Neural crest cell (in vitro differentiated cells): ENCODE measurements at regions not wholly inside any gene's neighbourhood (a gene's known extent, or its start where the extent isn't known, plus 50 kb on each side); places are given as distances from the start of the nearest gene placed in this dataset.

Experiments used
- DNase-seq: peaks from one replicate; pipeline ENCODE4 v3.0.0; 2021; ENCODE audit warnings: low read depth, mixed read lengths, low spot score
- H3K27ac Mint-ChIP-seq: one replicate; pipeline ENCODE4 v1.8.0; 2021; ENCODE audit warnings: mild to moderate bottlenecking, mixed read lengths; ENCODE audit not compliant: unreplicated experiment
- H3K27me3 Mint-ChIP-seq: 2 replicates; pipeline ENCODE4 v1.8.0; 2021; ENCODE audit warnings: low read depth, mild to moderate bottlenecking, mixed read lengths
- H3K36me3 Mint-ChIP-seq: 2 replicates; pipeline ENCODE4 v1.8.0; 2021; ENCODE audit warnings: low read depth, mild to moderate bottlenecking, mixed read lengths
- H3K4me1 Mint-ChIP-seq: 2 replicates; pipeline ENCODE4 v1.8.0; 2021; ENCODE audit warnings: mixed read lengths
- H3K4me3 Mint-ChIP-seq: one replicate; pipeline ENCODE4 v1.8.0; 2021; ENCODE audit warnings: mild to moderate bottlenecking, mixed read lengths
- H3K9me3 Mint-ChIP-seq: 2 replicates; pipeline ENCODE4 v1.8.0; 2021; ENCODE audit warnings: mixed read lengths
- TF ChIP-seq, protein P1 (sequence below): fragments of 200-600 bp; sonication (generic); conservative IDR thresholded peaks from 2 replicates; pipeline ENCODE4 v1.5.0; 2021; ENCODE audit warnings: antibody characterized with exemption, mild to moderate bottlenecking

GRCh38 chr5:67390935-67391334 lies 194.3 kb upstream of the CD180 start:
- Mint-ChIP-seq H3K27ac (no peak overlapping the region), H3K27me3 (no peaks in the 10 kb centered on the region), H3K36me3 (no peaks in the 10 kb centered on the region), H3K9me3 (peaks cover 3% of the 10 kb centered on the region), H3K4me3 (no peak overlapping the region), H3K4me1 (peaks cover 7% of the 10 kb centered on the region)
- TF ChIP-seq, protein P1, sequence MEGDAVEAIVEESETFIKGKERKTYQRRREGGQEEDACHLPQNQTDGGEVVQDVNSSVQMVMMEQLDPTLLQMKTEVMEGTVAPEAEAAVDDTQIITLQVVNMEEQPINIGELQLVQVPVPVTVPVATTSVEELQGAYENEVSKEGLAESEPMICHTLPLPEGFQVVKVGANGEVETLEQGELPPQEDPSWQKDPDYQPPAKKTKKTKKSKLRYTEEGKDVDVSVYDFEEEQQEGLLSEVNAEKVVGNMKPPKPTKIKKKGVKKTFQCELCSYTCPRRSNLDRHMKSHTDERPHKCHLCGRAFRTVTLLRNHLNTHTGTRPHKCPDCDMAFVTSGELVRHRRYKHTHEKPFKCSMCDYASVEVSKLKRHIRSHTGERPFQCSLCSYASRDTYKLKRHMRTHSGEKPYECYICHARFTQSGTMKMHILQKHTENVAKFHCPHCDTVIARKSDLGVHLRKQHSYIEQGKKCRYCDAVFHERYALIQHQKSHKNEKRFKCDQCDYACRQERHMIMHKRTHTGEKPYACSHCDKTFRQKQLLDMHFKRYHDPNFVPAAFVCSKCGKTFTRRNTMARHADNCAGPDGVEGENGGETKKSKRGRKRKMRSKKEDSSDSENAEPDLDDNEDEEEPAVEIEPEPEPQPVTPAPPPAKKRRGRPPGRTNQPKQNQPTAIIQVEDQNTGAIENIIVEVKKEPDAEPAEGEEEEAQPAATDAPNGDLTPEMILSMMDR, result no peak
- no peak for DNase-seq

DNA sequence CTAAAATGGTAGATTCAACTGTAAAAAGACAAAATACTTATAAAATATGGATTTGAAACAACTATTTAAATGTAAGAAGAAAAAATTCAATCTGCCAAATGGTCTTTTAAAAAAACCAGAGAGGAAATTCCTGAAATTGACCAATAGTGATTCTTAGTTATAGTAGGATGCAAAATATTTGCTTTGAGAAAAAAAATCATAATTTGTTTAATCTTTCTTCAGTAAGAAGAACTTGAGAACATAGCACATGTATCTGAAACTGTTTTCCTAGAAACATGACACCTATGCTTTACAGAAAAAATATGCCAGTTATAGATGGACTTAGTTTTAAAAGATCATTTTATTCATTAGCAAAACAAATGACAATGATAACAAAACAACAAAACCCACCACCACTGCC lies 186.9 kb upstream of the CD180 start:
- no peak for DNase-seq
- TF ChIP-seq, protein P1, result no peak
- no peak overlapping the region for H3K4me3 Mint-ChIP-seq
- H3K27ac Mint-ChIP-seq, result no peak overlapping the region
- H3K36me3 Mint-ChIP-seq, result no peaks in the 10 kb centered on the region
- H3K4me1 Mint-ChIP-seq, result peaks cover 7% of the 10 kb centered on the region
- H3K9me3 Mint-ChIP-seq, result no peaks in the 10 kb centered on the region
- H3K27me3 Mint-ChIP-seq, result no peaks in the 10 kb centered on the region

DNA sequence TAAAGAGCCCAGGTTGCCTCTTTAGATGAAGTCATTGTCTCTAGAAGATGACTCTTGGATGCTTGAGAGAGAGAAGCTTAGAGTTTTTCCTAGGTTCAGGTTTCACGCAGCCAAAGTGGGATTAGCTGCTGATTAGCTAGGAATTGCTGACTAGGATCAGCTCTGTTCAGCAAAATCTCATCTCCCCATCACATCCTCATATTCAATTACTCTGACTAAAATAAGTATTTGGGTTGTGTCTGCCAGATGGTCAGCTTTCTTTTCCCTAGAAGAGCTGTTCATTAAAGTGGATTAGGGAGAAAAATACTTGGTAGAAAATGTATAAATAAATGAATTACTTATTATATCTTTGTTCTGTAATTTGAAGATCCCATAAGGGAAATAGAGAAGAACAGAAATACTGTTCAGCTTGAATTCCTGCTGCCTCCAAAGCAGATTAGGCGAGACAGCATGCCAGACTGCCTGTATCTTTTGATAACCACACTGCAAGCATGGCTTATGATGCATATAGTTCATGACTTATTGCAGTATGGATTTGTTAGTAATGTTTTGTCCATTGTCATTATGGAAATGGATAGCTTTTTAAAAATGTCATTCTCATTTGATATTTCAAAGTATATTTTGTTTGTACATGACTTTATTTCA lies 184.8 kb upstream of the CD180 start:
- Mint-ChIP-seq H3K27me3 (no peaks in the 10 kb centered on the region), H3K9me3 (no peaks in the 10 kb centered on the region), H3K36me3 (no peaks in the 10 kb centered on the region), H3K27ac (no peak overlapping the region), H3K4me1 (peaks cover 21% of the 10 kb centered on the region), H3K4me3 (no peak overlapping the region)
- no peak for DNase-seq
- TF ChIP-seq, protein P1, result no peak

- H3K27me3 Mint-ChIP-seq, result no peaks in the 10 kb centered on the region
- no peaks in the 10 kb centered on the region for H3K36me3 Mint-ChIP-seq
- no peak overlapping the region for H3K4me3 Mint-ChIP-seq
- no peak overlapping the region for H3K27ac Mint-ChIP-seq
- H3K4me1 Mint-ChIP-seq, result peaks cover 21% of the 10 kb centered on the region
- peaks cover 3% of the 10 kb centered on the region for H3K9me3 Mint-ChIP-seq
- TF ChIP-seq, protein P1, result no peak
- DNase-seq, result no peak
Observed at GRCh38 chr5:67380431-67380830, 183.8 kb upstream of the CD180 start.

GRCh38 chr5:67379753-67380152 lies 183.2 kb upstream of the CD180 start:
- Mint-ChIP-seq H3K36me3 (peaks cover 3% of the 10 kb centered on the region), H3K4me3 (no peak overlapping the region), H3K27me3 (no peaks in the 10 kb centered on the region), H3K9me3 (peaks cover 7% of the 10 kb centered on the region), H3K4me1 (peaks cover 21% of the 10 kb centered on the region), H3K27ac (no peak overlapping the region)
- DNase-seq, result no peak
- TF ChIP-seq, protein P1, result no peak
